ENCODE measurements at regions not wholly inside any gene's neighbourhood (a gene's known extent, or its start where the extent isn't known, plus 50 kb on each side); places are given as distances from the start of the nearest gene placed in this dataset.

DNA sequence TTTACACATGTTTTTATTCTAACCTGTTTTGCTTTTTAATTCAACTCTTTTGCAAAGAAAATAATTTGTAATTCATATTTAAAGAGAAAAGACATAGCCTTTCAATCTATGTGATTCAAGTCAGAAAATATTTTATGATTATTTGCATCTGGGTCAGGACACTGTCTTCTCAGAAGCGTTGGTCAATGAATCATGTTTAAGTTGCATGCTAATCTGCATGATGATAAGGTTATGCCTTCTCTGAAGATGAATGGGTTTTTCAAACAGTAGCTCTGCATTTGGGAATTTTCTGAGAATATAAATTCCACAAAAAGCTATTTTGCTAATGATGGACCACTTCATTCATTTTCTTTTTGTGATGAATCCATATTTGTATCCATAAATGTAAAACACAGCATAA is 282.5 kb downstream of the TMA16 start:
- no peak overlapping the region for H3K27ac ChIP-seq
- H3K27me3 ChIP-seq: no peaks in the 10 kb centered on the region
- TF ChIP-seq CTCF (IDR thresholded peaks at IDR 0.05): no peak
- no peaks in the 10 kb centered on the region for H3K36me3 ChIP-seq
- intact Hi-C loops (cut with DNase I): no loop called here
- no peaks in the 10 kb centered on the region for H3K4me1 ChIP-seq
- no peak overlapping the region for H3K4me3 ChIP-seq
- no peak overlapping the region for H3K9ac ChIP-seq (ENCODE audit: low read depth in 2 of 2, low read length in 2 of 2)
- DNase-seq: no peak
- no peaks in the 10 kb centered on the region for H3K9me3 ChIP-seq

GRCh38 chr4:163781726-163782125 is 287.2 kb downstream of the TMA16 start:
- Histone ChIP-seq H3K36me3 (no peaks in the 10 kb centered on the region), H3K9ac (ENCODE audit: low read depth in 2 of 2, low read length in 2 of 2) (no peak overlapping the region), H3K9me3 (no peaks in the 10 kb centered on the region), H3K4me1 (no peaks in the 10 kb centered on the region), H3K27me3 (no peaks in the 10 kb centered on the region), H3K27ac (no peak overlapping the region), H3K4me3 (no peak overlapping the region)
- TF ChIP-seq CTCF (IDR thresholded peaks at IDR 0.05): no peak
- no peak for DNase-seq
- intact Hi-C loops (cut with DNase I): no loop called here

GRCh38 chr4:163790231-163790630 is 295.7 kb downstream of the TMA16 start:
- no peak for DNase-seq
- no peak overlapping the region for H3K27ac ChIP-seq
- no peak overlapping the region for H3K4me3 ChIP-seq
- no peaks in the 10 kb centered on the region for H3K27me3 ChIP-seq
- no peaks in the 10 kb centered on the region for H3K9me3 ChIP-seq
- no peak overlapping the region for H3K9ac ChIP-seq (ENCODE audit: low read depth in 2 of 2, low read length in 2 of 2)
- no peaks in the 10 kb centered on the region for H3K4me1 ChIP-seq
- no peak for TF ChIP-seq CTCF (IDR thresholded peaks at IDR 0.05)
- no peaks in the 10 kb centered on the region for H3K36me3 ChIP-seq
- intact Hi-C loops (cut with DNase I): no loop called here

- H3K4me1 ChIP-seq: no peaks in the 10 kb centered on the region
- intact Hi-C loops (cut with DNase I): no loop called here
- H3K4me3 ChIP-seq: no peak overlapping the region
- DNase-seq: no peak
- H3K36me3 ChIP-seq: no peaks in the 10 kb centered on the region
- TF ChIP-seq CTCF (IDR thresholded peaks at IDR 0.05): no peak
- no peaks in the 10 kb centered on the region for H3K9me3 ChIP-seq
- no peaks in the 10 kb centered on the region for H3K27me3 ChIP-seq
- no peak overlapping the region for H3K27ac ChIP-seq
- H3K9ac ChIP-seq (ENCODE audit: low read depth in 2 of 2, low read length in 2 of 2): no peak overlapping the region
These were observed 301.4 kb downstream of the TMA16 start for GRCh38 chr4:163795885-163796284.

- TF ChIP-seq CTCF (IDR thresholded peaks at IDR 0.05): no peak
- DNase-seq: no peak
- no peak overlapping the region for H3K4me3 ChIP-seq
- no peaks in the 10 kb centered on the region for H3K9me3 ChIP-seq
- H3K4me1 ChIP-seq: no peaks in the 10 kb centered on the region
- no peak overlapping the region for H3K27ac ChIP-seq
- intact Hi-C loops (cut with DNase I): no loop called here
- no peak overlapping the region for H3K9ac ChIP-seq (ENCODE audit: low read depth in 2 of 2, low read length in 2 of 2)
- H3K27me3 ChIP-seq: no peaks in the 10 kb centered on the region
- H3K36me3 ChIP-seq: no peaks in the 10 kb centered on the region
These were observed 309.5 kb downstream of the TMA16 start for GRCh38 chr4:163804001-163804400.

GRCh38 chr4:163806653-163807052 is 312.2 kb downstream of the TMA16 start:
- Histone ChIP-seq H3K4me3 (no peak overlapping the region), H3K9ac (ENCODE audit: low read depth in 2 of 2, low read length in 2 of 2) (no peak overlapping the region), H3K4me1 (no peaks in the 10 kb centered on the region), H3K36me3 (no peaks in the 10 kb centered on the region), H3K27ac (no peak overlapping the region), H3K27me3 (no peaks in the 10 kb centered on the region), H3K9me3 (no peaks in the 10 kb centered on the region)
- DNase-seq: no peak
- TF ChIP-seq CTCF (IDR thresholded peaks at IDR 0.05): no peak
- intact Hi-C loops (cut with DNase I): no loop called here
